Activated T-helper 2 cell treated with anti-CD3 and anti-CD28 coated beads, Interferon-gamma antibody, Interleukin-2, Interleukin-4, amounts not matched to agents 10 μg/mL and 5 μg/mL and 100 μg/mL, durations not matched to agents 14 hours and 24 hours and 36 hours (primary cell): ENCODE measurements at regions not wholly inside any gene's neighbourhood (a gene's known extent, or its start where the extent isn't known, plus 50 kb on each side); places are given as distances from the start of the nearest gene placed in this dataset.
A peak's percentile ranks its signal among the peaks of the same experiment; 100 is the strongest.

Experiments used
- DNase-seq: peaks from one replicate; pipeline ENCODE4 v3.0.0; 2021; ENCODE audit warnings: low spot score
- H3K27ac Mint-ChIP-seq: one replicate; pipeline ENCODE4 v1.8.0; 2021; ENCODE audit warnings: mixed read lengths
- H3K27me3 Mint-ChIP-seq: one replicate; pipeline ENCODE4 v1.8.0; 2021; ENCODE audit warnings: low read depth, mixed read lengths
- H3K36me3 Mint-ChIP-seq: one replicate; pipeline ENCODE4 v1.8.0; 2021; ENCODE audit warnings: low read depth, mixed read lengths
- H3K4me1 Mint-ChIP-seq: one replicate; pipeline ENCODE4 v1.8.0; 2021; ENCODE audit warnings: low read depth, mixed read lengths
- H3K4me3 Mint-ChIP-seq: one replicate; pipeline ENCODE4 v1.8.0; 2021; ENCODE audit warnings: low read depth, mild to moderate bottlenecking, moderate library complexity, mixed read lengths
- H3K9me3 Mint-ChIP-seq: one replicate; pipeline ENCODE4 v1.8.0; 2021; ENCODE audit warnings: mixed read lengths
- intact Hi-C: fragments of 100-400 bp; cut with micrococcal nuclease; formaldehyde crosslinking; loops from one replicate; pipeline ENCODE4 v1.15.1; 2023

DNA sequence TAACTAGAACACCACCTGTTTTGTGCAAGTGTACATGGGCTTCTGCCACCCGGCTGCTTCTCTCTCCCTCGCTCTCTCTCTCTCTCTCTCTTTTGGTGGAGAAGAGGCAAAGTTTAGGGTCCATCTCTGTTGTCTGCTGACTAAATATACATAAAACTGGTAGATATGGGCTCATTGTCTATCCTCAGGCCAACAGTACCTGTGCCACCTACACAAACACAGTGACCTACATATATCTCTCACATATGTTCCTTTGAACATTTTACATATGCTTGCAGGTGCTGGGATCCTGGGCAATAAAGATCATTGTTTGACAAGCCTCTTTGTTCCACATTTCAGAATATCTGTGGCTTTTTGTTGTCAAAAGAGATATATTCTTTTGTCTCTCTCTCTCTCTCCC is 256.3 kb upstream of the KCNH8 start:
- H3K27me3 Mint-ChIP-seq = peaks cover 16% of the 10 kb centered on the region
- H3K4me1 Mint-ChIP-seq = peaks cover 30% of the 10 kb centered on the region
- intact Hi-C loops = no loop called here
- DNase-seq = no peak
- H3K4me3 Mint-ChIP-seq = no peak overlapping the region
- no peak overlapping the region for H3K27ac Mint-ChIP-seq
- H3K9me3 Mint-ChIP-seq = no peaks in the 10 kb centered on the region
- no peaks in the 10 kb centered on the region for H3K36me3 Mint-ChIP-seq

DNA sequence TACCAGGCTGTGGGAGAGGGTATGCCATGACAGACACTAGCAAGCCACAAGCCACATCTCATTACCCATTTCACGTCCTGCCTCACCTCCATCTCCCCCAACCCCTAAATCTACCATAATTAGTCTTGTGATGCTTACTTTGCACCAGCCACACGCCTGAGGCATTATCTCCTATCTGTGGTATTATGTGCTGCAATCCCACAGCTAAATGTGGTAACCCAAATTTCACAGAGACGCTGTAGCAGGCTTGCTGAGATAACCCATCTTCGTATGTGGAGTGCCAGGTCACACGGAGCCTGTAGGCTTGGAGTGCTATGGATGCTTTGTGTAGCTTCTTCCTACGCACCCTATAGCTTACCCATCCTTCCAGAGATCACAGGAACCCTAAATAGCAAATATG is 256.7 kb upstream of the KCNH8 start:
- intact Hi-C loops = loop anchor here (1.0 kb wide), 2 partner anchors 22 to 98 kb away; no protein-coding TSS in a partner anchor

DNA sequence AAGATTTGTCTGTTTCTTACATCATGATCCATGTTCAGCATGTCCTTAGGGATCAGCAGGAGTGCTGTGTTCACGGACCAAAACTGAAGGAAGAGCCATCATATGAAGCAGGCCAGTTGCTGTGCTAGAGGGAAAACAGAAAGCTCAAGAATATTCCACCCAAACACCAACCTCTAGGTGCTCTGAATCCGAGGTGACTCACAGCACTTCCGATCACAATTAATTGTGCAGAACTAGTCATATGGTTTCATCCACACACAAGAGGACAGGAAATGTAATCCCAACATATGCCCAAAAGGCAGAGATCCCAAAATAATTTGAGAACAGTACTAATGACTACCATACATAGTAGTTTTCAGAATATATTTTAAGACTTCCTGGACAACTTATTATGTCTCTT is 257.9 kb upstream of the KCNH8 start:
- Mint-ChIP-seq H3K9me3 (no peaks in the 10 kb centered on the region), H3K4me3 (no peak overlapping the region), H3K27me3 (peaks cover 11% of the 10 kb centered on the region), H3K27ac (no peak overlapping the region), H3K36me3 (no peaks in the 10 kb centered on the region), H3K4me1 (peaks cover 30% of the 10 kb centered on the region)
- intact Hi-C loops = no loop called here
- no peak for DNase-seq

More for the DNA sequence above, 256.7 kb upstream of the KCNH8 start:
- Mint-ChIP-seq H3K9me3 (no peaks in the 10 kb centered on the region), H3K27ac (no peak overlapping the region), H3K4me1 (peaks cover 30% of the 10 kb centered on the region), H3K4me3 (no peak overlapping the region), H3K27me3 (peaks cover 16% of the 10 kb centered on the region), H3K36me3 (no peaks in the 10 kb centered on the region)
- DNase-seq = peak; percentile 44

DNA sequence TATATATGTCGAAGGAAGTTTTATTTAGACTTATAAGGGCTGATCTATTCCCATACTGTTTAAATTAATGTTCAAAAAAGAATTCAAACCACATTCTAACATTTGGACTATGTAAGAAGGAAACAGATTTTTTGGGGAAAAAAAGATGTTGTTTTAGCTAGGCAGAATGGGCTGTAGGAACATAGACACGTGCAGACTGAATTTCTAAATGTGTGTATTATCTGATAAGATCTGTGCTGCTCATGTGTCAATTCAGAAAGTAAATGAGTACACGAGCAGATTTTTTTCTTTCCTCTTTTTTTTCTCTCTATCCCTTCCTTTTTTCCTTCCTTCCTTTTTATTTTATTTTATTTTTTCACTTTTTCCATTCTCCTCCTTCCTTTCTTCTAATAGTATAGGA is 259.5 kb upstream of the KCNH8 start:
- DNase-seq = no peak
- Mint-ChIP-seq H3K27me3 (peaks cover 5% of the 10 kb centered on the region), H3K9me3 (no peaks in the 10 kb centered on the region), H3K4me1 (peaks cover 30% of the 10 kb centered on the region), H3K36me3 (no peaks in the 10 kb centered on the region), H3K4me3 (no peak overlapping the region), H3K27ac (no peak overlapping the region)
- intact Hi-C loops = no loop called here

DNA sequence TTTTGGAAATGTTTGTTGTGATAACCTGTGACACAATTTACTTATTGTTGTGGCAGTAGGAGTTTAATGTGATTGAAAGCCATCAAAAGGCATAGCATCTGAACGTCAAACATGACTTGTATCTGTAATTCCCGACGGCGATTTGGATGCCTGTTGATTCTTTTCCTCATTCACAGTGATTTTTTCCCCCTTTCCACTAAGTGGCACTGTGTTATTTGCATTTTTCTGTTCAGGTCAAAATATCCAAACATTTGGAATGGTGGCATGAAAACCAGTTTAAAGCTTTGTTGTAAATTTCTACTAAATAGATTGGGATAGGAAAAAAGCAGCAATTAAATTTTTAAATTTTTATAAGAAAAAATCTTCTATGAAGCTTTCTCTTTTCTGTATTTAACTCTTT is 259.9 kb upstream of the KCNH8 start:
- Mint-ChIP-seq H3K9me3 (no peaks in the 10 kb centered on the region), H3K27ac (no peak overlapping the region), H3K27me3 (peaks cover 3% of the 10 kb centered on the region), H3K4me3 (no peak overlapping the region), H3K4me1 (peaks cover 30% of the 10 kb centered on the region), H3K36me3 (no peaks in the 10 kb centered on the region)
- intact Hi-C loops = no loop called here
- DNase-seq = no peak

DNA sequence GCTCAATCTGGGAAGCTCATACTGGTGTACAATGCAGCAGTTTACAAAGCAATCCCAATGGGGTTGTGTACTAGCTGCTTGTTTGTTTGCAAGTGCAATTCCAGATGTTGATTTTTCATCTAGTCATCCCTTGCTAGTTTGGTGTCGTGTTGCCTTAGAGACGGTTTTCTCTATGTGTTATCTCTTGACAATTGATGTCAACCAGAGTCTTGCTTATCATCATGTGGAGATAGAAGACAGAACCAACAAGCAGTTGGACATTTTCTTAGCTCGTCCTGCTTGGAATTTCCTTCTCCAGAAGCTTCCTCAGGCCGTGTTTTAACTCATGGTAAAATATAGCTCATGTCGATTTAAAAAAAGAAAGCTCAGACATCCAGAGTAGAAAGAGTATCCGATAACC is 262.0 kb upstream of the KCNH8 start:
- intact Hi-C loops = no loop called here
- no peak overlapping the region for H3K27ac Mint-ChIP-seq
- DNase-seq = no peak
- H3K4me1 Mint-ChIP-seq = peaks cover 14% of the 10 kb centered on the region
- H3K4me3 Mint-ChIP-seq = no peak overlapping the region
- no peaks in the 10 kb centered on the region for H3K36me3 Mint-ChIP-seq
- H3K27me3 Mint-ChIP-seq = peaks cover 3% of the 10 kb centered on the region
- H3K9me3 Mint-ChIP-seq = no peaks in the 10 kb centered on the region

DNA sequence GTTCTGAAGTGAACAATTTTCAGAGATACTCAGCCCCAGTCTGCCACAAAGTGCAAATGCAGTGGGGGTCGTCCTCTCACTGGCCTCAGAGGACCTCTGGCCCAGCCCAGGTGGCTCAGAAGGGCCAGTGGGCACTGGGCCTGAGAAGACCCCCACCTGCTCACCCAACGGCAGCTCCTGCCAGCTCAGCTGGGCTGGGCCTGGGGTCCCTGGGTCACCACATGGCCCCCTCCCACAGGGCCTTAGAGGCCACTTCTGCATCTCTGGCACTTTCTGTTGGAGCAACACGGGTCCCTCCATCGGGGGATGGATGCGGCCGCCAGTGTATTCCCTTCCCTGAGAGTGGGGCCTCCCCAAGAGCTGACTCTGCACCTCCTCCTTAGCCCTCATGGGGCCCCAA is 262.7 kb upstream of the KCNH8 start:
- intact Hi-C loops = no loop called here
- Mint-ChIP-seq H3K27me3 (peaks cover 3% of the 10 kb centered on the region), H3K4me1 (peaks cover 10% of the 10 kb centered on the region), H3K27ac (no peak overlapping the region), H3K4me3 (no peak overlapping the region), H3K9me3 (no peaks in the 10 kb centered on the region), H3K36me3 (no peaks in the 10 kb centered on the region)
- DNase-seq = no peak

DNA sequence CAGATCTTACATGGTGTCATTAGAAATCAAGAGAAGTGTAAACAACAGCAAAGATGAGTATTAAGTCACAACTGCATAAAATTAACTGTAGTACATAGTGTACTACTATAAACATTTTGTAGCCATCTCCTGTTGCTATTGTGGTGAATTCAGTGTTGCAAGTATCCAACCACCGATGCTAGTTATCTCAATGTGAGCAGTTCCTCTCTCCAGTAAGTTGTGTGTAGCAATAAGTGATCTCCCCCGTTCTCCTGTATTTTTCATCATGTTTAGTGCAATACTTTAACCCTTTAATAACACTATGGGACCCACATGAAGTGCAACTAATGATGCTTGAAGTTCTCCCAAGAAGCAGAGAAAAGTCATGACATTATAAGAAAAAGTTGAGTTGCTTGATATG is 264.7 kb upstream of the KCNH8 start:
- Mint-ChIP-seq H3K4me3 (no peak overlapping the region), H3K9me3 (no peaks in the 10 kb centered on the region), H3K27ac (no peak overlapping the region), H3K4me1 (peaks cover 2% of the 10 kb centered on the region), H3K36me3 (no peaks in the 10 kb centered on the region), H3K27me3 (peaks cover 3% of the 10 kb centered on the region)
- intact Hi-C loops = no loop called here
- DNase-seq = no peak

DNA sequence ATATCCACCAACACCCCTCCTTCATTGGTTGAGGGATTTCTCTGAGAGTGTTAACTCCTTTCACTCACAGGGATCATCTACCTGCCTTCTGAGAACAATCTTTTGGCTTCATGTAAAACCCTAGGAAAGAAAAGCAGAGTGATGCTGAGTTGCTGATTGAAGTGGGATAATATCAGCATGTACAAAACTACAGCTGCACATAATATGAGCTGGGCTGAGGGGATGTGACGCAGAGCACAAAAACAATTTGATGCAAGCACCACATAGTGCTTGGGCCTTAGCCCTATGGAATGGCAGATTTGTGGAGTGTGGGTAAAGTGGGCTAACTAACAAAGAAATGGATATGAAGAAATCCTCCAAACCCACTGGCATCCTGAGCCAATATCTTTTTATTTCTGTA is 267.6 kb upstream of the KCNH8 start:
- H3K4me3 Mint-ChIP-seq = no peak overlapping the region
- no peaks in the 10 kb centered on the region for H3K9me3 Mint-ChIP-seq
- no peaks in the 10 kb centered on the region for H3K27me3 Mint-ChIP-seq
- peaks cover 2% of the 10 kb centered on the region for H3K4me1 Mint-ChIP-seq
- H3K27ac Mint-ChIP-seq = no peak overlapping the region
- no peaks in the 10 kb centered on the region for H3K36me3 Mint-ChIP-seq
- DNase-seq = no peak
- intact Hi-C loops = no loop called here

DNA sequence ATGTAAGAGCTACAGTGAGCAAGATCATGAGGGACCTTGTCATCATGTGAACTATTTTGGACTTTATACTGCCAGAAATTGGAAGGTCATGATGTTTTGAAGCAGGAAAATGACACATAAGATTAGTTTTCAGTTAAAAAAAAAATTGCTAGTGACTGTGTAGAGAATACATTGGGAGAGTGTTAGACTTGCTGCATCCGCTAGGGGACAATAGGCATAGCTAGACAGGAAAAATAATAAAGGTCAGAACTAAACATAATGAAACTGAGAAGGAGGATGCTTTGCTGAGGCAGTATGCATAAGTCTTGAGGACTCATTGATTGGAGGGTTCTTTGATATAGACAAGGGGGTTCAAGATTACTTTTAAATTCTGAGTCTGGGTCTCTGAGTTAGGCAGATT is 275.8 kb upstream of the KCNH8 start:
- Mint-ChIP-seq H3K9me3 (no peaks in the 10 kb centered on the region), H3K36me3 (peaks cover 2% of the 10 kb centered on the region), H3K4me3 (no peak overlapping the region), H3K4me1 (peaks cover 43% of the 10 kb centered on the region), H3K27me3 (no peaks in the 10 kb centered on the region), H3K27ac (no peak overlapping the region)
- no peak for DNase-seq
- intact Hi-C loops = loop anchor here (5.0 to 10.0 kb wide), 2 partner anchors 80 to 198 kb away; no protein-coding TSS in a partner anchor

DNA sequence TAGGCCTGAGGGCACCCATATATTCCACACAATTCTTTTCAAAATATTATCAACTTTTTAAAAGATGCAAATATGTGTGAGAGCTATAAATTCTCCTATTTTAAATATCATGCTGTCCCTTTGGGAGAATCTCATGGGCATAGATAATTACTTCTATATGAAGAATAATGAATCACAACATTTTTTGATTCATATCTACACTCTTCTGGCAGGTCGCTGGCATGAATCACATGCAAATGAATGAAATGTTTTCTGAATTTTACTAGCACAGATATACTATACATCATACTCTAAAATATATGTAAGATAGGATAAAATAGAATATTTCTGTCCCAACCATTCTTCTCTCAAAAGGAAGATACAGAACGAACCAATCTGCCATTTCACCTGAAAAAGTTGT is 277.7 kb upstream of the KCNH8 start:
- DNase-seq = no peak
- H3K4me3 Mint-ChIP-seq = no peak overlapping the region
- no peaks in the 10 kb centered on the region for H3K9me3 Mint-ChIP-seq
- intact Hi-C loops = loop anchor here (1.0 to 10.0 kb wide), 6 partner anchors 40 to 314 kb away; no protein-coding TSS in a partner anchor
- peaks cover 1% of the 10 kb centered on the region for H3K27me3 Mint-ChIP-seq
- H3K27ac Mint-ChIP-seq = peak overlapping the region; percentile 71
- peaks cover 2% of the 10 kb centered on the region for H3K36me3 Mint-ChIP-seq
- H3K4me1 Mint-ChIP-seq = peaks cover 41% of the 10 kb centered on the region

DNA sequence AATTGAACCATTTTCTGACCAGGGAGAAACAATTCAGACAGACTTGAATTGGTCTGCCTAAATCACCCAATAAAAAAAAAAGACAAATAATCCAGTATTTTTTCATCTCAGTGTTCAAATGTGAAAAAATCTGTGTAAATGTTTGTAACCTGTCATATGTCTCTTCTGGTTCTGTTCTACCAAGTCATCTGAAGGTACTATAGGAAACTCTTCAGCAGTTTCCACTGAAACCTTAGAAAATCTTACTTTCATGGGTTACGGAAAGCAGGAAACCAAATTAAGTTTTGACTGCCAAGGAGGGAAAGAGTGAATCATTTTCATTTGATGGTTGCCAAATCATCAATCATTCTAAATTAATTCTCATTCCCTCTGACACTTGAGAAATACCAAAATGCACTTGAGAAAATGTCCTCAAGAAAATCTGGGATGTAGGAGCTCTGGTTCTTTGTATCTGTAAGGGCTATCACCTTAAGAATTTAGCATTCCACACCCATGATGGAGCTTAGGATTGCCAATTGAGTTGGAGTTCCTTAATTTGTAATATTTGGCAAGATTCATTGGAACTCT is 278.2 kb upstream of the KCNH8 start:
- H3K36me3 Mint-ChIP-seq = peaks cover 2% of the 10 kb centered on the region
- peaks cover 41% of the 10 kb centered on the region for H3K4me1 Mint-ChIP-seq
- peaks cover 2% of the 10 kb centered on the region for H3K27me3 Mint-ChIP-seq
- peak overlapping the region; percentile 71 for H3K27ac Mint-ChIP-seq
- intact Hi-C loops = loop anchor here (1.0 to 10.0 kb wide), 6 partner anchors 40 to 314 kb away; no protein-coding TSS in a partner anchor
- DNase-seq = no peak
- H3K4me3 Mint-ChIP-seq = no peak overlapping the region
- H3K9me3 Mint-ChIP-seq = no peaks in the 10 kb centered on the region

DNA sequence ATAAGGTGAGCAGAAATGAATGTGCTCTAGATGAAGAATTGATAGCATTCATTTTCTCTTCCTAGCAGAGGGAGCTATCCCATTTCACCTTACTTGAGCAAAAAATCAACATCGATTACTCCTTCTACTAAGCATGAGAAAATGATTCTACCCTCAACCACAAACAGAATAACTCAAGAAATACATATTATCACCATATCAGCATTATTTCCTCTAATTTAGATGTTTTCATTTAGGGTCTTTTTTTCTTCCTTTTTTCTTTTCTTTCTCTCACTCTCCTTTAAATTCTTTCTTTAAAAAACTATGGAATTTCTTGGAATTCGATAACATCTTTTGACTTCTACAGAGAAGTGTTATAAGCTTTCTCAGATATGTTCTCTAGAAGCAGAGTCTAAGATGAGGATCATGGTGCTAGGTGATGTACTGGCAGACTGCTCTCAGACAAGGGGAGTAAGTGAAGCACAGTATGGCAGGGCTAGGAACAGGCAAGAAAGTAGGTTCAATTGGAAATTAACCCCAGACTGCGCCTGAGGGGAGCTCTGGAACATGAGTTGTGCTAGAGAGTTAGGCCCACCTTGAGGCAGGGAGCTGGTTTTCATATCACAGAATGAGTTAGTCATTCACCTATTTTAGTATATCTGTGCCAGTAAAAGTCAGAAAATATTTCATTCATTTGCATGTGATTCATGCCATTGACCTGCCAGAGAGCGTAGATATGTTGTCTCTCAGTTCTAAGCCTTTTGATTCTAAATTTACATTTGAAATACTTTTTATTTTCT is 279.2 kb upstream of the KCNH8 start:
- Mint-ChIP-seq H3K4me3 (no peak overlapping the region), H3K4me1 (peaks cover 38% of the 10 kb centered on the region), H3K27ac (peak overlapping the region; percentile 71), H3K36me3 (peaks cover 2% of the 10 kb centered on the region), H3K27me3 (peaks cover 2% of the 10 kb centered on the region), H3K9me3 (no peaks in the 10 kb centered on the region)
- intact Hi-C loops = loop anchor here (1.0 kb wide), 1 partner anchor 22 kb away; no protein-coding TSS in a partner anchor
- DNase-seq = no peak
